Lower lobe of right lung (tissue), 2 donors: ENCODE measurements at regions not wholly inside any gene's neighbourhood (a gene's known extent, or its start where the extent isn't known, plus 50 kb on each side); places are given as distances from the start of the nearest gene placed in this dataset.

ENCODE experiments used
- ATAC-seq, 2 donors: fragments of 200-7000 bp; cut with Tn5 transposase; one replicate each; pipeline ENCODE4 v1.9.1; 2020 to 2022; ENCODE audit warnings: mild to moderate bottlenecking in 2 of 2, moderate library complexity in 2 of 2
- DNase-seq: peaks from one replicate; pipeline ENCODE4 v3.0.0-alpha.2; 2020
- H3K27ac ChIP-seq: fragments of 200-600 bp; one replicate; pipeline ENCODE4 v1.8.0; 2022
- H3K27me3 ChIP-seq: fragments of 200-600 bp; one replicate; pipeline ENCODE4 v1.8.0; 2022; ENCODE audit warnings: low read depth
- H3K36me3 ChIP-seq: fragments of 200-600 bp; one replicate; pipeline ENCODE4 v1.8.0; 2022; ENCODE audit warnings: mild to moderate bottlenecking
- H3K4me1 ChIP-seq: fragments of 200-600 bp; one replicate; pipeline ENCODE4 v1.8.0; 2022
- H3K4me3 ChIP-seq: fragments of 200-600 bp; one replicate; pipeline ENCODE4 v1.8.0; 2022; ENCODE audit warnings: mild to moderate bottlenecking
- H3K9me3 ChIP-seq: fragments of 200-600 bp; one replicate; pipeline ENCODE4 v1.8.0; 2022
- CTCF ChIP-seq: fragments of 200-600 bp; IDR thresholded peaks from one replicate; pipeline ENCODE4 v1.8.0; 2022; ENCODE audit warnings: antibody characterized with exemption, mild to moderate bottlenecking
- intact Hi-C: fragments of 100-400 bp; cut with DNase I; formaldehyde crosslinking; loops from one replicate; pipeline ENCODE4 v1.11.0; 2022
- donor health status: DM: no; HTN: yes; CAD: no; lungs with severe emphysema.

- no peaks in the 10 kb centered on the region for H3K36me3 ChIP-seq
- no peak for TF ChIP-seq CTCF
- no peak for DNase-seq
- no peak overlapping the region for H3K4me3 ChIP-seq
- no peaks in the 10 kb centered on the region for H3K9me3 ChIP-seq
- H3K27ac ChIP-seq, result no peak overlapping the region
- H3K27me3 ChIP-seq, result no peaks in the 10 kb centered on the region
- no peak for ATAC-seq
- no peaks in the 10 kb centered on the region for H3K4me1 ChIP-seq
- intact Hi-C loops, result no loop called here
These were observed 127.1 kb downstream of the TAF11L14 start for GRCh38 chr5:17761326-17761725.

- H3K27ac ChIP-seq, result no peak overlapping the region
- no peak for TF ChIP-seq CTCF
- no peak for ATAC-seq
- no peaks in the 10 kb centered on the region for H3K4me1 ChIP-seq
- no peaks in the 10 kb centered on the region for H3K27me3 ChIP-seq
- no peak for DNase-seq
- intact Hi-C loops, result no loop called here
- no peaks in the 10 kb centered on the region for H3K36me3 ChIP-seq
- H3K4me3 ChIP-seq, result no peak overlapping the region
- no peaks in the 10 kb centered on the region for H3K9me3 ChIP-seq
These were observed 129.0 kb downstream of the TAF11L14 start for GRCh38 chr5:17763301-17763700.

DNA sequence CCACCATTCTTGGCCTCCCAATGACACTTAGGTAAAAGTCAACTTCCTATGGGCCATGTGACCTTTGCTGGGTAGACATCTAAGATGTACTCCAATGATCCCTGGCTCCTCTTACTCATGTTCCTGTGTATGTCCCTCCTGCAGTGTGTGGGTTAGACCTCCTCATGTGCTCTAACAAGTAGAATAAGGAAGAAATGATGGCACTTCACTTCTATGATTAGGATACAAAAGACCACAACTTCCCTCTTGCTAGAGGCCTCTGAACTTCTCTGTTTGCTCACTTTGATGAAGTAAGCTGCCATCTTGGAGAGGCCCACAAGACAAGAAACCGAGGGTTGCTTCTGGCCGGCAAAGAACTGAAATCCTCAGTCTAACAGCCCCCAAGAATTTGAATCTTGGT is 131.8 kb downstream of the TAF11L14 start:
- ATAC-seq, result no peak
- no peaks in the 10 kb centered on the region for H3K9me3 ChIP-seq
- no peaks in the 10 kb centered on the region for H3K4me1 ChIP-seq
- TF ChIP-seq CTCF, result no peak
- H3K27ac ChIP-seq, result no peak overlapping the region
- no peaks in the 10 kb centered on the region for H3K27me3 ChIP-seq
- no peak for DNase-seq
- no peak overlapping the region for H3K4me3 ChIP-seq
- H3K36me3 ChIP-seq, result no peaks in the 10 kb centered on the region
- intact Hi-C loops, result no loop called here

DNA sequence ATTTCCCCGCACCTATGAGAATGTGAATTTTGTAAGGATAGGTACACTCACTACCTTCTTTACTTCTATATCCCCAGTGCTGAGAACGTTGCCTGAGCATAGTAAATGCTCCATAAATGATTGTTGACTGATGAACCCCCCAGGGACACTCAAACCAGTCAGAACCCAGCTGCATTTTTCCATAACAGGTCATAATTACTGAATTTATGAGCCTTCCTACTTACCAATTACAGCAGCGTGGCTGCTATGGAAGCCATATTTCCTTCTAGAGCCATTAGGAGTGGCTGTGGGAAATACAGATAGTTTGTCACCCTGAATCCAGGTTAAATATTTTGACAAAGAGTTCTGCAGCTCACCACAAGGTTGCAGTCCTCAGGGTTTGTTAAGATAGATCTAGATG is 135.0 kb downstream of the TAF11L14 start:
- intact Hi-C loops, result no loop called here
- DNase-seq, result no peak
- Histone ChIP-seq H3K9me3 (no peaks in the 10 kb centered on the region), H3K27ac (no peak overlapping the region), H3K27me3 (no peaks in the 10 kb centered on the region), H3K4me1 (no peaks in the 10 kb centered on the region), H3K4me3 (no peak overlapping the region), H3K36me3 (no peaks in the 10 kb centered on the region)
- ATAC-seq, result no peak
- TF ChIP-seq CTCF, result no peak

DNA sequence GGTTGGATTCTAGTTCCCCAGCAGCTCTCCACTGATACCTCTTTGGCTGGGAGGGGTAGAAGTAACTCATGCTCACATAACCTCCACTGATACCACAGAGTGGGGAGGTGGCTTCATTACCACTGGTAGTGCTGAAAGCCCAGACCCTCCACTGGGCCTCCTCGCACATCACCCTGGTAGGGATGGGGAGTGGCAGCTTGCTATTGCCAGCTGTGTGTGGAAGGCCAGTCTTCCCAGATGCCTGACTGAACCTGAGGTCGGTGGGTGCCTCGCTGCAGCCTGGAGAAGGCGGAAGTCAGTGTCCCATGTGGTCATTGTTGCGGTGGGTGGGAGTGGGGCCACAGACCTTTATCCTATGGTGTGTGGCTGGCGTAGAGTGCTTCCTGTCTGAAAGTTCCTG is 138.0 kb downstream of the TAF11L14 start:
- Histone ChIP-seq H3K27me3 (no peaks in the 10 kb centered on the region), H3K4me1 (no peaks in the 10 kb centered on the region), H3K9me3 (no peaks in the 10 kb centered on the region), H3K4me3 (no peak overlapping the region), H3K36me3 (no peaks in the 10 kb centered on the region), H3K27ac (no peak overlapping the region)
- DNase-seq (no peak), ATAC-seq (peak in 1 of 2 donors; percentile 19)
- TF ChIP-seq CTCF, result no peak
- intact Hi-C loops, result no loop called here

- ATAC-seq (no peak), DNase-seq (no peak)
- no peaks in the 10 kb centered on the region for H3K27me3 ChIP-seq
- H3K9me3 ChIP-seq, result no peaks in the 10 kb centered on the region
- no peaks in the 10 kb centered on the region for H3K4me1 ChIP-seq
- no peaks in the 10 kb centered on the region for H3K36me3 ChIP-seq
- no peak for TF ChIP-seq CTCF
- H3K27ac ChIP-seq, result no peak overlapping the region
- intact Hi-C loops, result no loop called here
- H3K4me3 ChIP-seq, result no peak overlapping the region
These were observed 151.5 kb downstream of the TAF11L14 start for GRCh38 chr5:17785774-17786173.
